Epithelial cell of esophagus (primary cell): ENCODE measurements at regions not wholly inside any gene's neighbourhood (a gene's known extent, or its start where the extent isn't known, plus 50 kb on each side); places are given as distances from the start of the nearest gene placed in this dataset.
"Not testable (repeated sequence)": the region's sequence is repeated elsewhere in the genome, so short reads cannot be mapped to it uniquely, and the experiment has no call there.

Source experiments
- DNase-seq: peaks from one replicate; pipeline ENCODE4 v3.0.0; 2010; ENCODE audit warnings: low read depth
- H3K4me3 ChIP-seq: 2 replicates; pipeline ENCODE4 v1.5.1; 2011; ENCODE audit warnings: mild to moderate bottlenecking, low read length, control low read depth
- CTCF ChIP-seq: IDR thresholded peaks from 2 replicates; pipeline ENCODE4 v1.5.1; 2011; ENCODE audit warnings: low read depth, mild to moderate bottlenecking, low read length, control low read depth, inconsistent platforms; ENCODE audit not compliant: insufficient read depth; ENCODE audit errors: missing control alignments

- H3K4me3 ChIP-seq = no peak overlapping the region
- TF ChIP-seq CTCF = no peak
- no peak for DNase-seq
Measured at GRCh38 chr7:119578116-119578515, 694.9 kb upstream of the KCND2 start.

- no peak overlapping the region for H3K4me3 ChIP-seq
- no peak for DNase-seq
- TF ChIP-seq CTCF = no peak
Measured at GRCh38 chr7:119594956-119595355, 678.0 kb upstream of the KCND2 start.

GRCh38 chr7:119596651-119597050 is 676.3 kb upstream of the KCND2 start:
- no peak overlapping the region for H3K4me3 ChIP-seq
- no peak for DNase-seq
- TF ChIP-seq CTCF = no peak

GRCh38 chr7:119606297-119606696 is 666.7 kb upstream of the KCND2 start:
- TF ChIP-seq CTCF = no peak
- no peak for DNase-seq
- no peak overlapping the region for H3K4me3 ChIP-seq

- no peak overlapping the region for H3K4me3 ChIP-seq
- no peak for TF ChIP-seq CTCF
- DNase-seq = no peak
Measured at GRCh38 chr7:119620769-119621168, 652.2 kb upstream of the KCND2 start.

- DNase-seq = no peak
- H3K4me3 ChIP-seq = no peak overlapping the region
- TF ChIP-seq CTCF = no peak
Measured at GRCh38 chr7:119623427-119623826, 649.5 kb upstream of the KCND2 start.

- H3K4me3 ChIP-seq = no peak overlapping the region
- DNase-seq = peak; percentile 10
- TF ChIP-seq CTCF = no peak
Measured at GRCh38 chr7:119630406-119630969, 642.5 kb upstream of the KCND2 start.

GRCh38 chr7:119633812-119634211 is 639.2 kb upstream of the KCND2 start:
- DNase-seq, H3K4me3 ChIP-seq: not testable (repeated sequence)
